OCI-LY3 (cell line): ENCODE measurements at regions not wholly inside any gene's neighbourhood (a gene's known extent, or its start where the extent isn't known, plus 50 kb on each side); places are given as distances from the start of the nearest gene placed in this dataset.

ENCODE experiments used
- H2AFZ ChIP-seq: fragments of 200-600, 300-600 bp; shearing (Covaris generic); 2 replicates; pipeline ENCODE4 v1.6.0; 2014; ENCODE audit warnings: antibody characterized with exemption, low read depth, low read length
- H3K27ac ChIP-seq: fragments of 200-600, 300-600 bp; sonication (generic); 2 replicates; pipeline ENCODE4 v1.5.1; 2014; ENCODE audit warnings: mild to moderate bottlenecking, low read length, moderate library complexity, mixed read lengths
- H3K27me3 ChIP-seq: fragments of 200-600, 300-600 bp; sonication (generic); 2 replicates; pipeline ENCODE4 v1.6.1; 2014; ENCODE audit warnings: low read depth, low read length, mixed read lengths
- H3K36me3 ChIP-seq: fragments of 200-600, 300-600 bp; sonication (generic); replicated peaks from 2 replicates; pipeline ENCODE3; 2014; ENCODE audit warnings: low read depth, low read length, mixed read lengths
- H3K4me1 ChIP-seq: fragments of 300-600, 200-600 bp; sonication (generic); 2 replicates; pipeline ENCODE4 v1.6.1; 2014; ENCODE audit warnings: low read length, mixed read lengths
- H3K4me2 ChIP-seq: fragments of 200-600, 300-600 bp; sonication (generic); 2 replicates; pipeline ENCODE4 v1.6.1; 2014; ENCODE audit warnings: low read length, mixed read lengths
- H3K4me3 ChIP-seq: fragments of 300-600, 200-600 bp; sonication (generic); 2 replicates; pipeline ENCODE4 v1.5.1; 2014; ENCODE audit warnings: antibody characterized with exemption, mild to moderate bottlenecking, low read length, moderate library complexity
- H3K79me2 ChIP-seq: fragments of 300-600, 200-600 bp; shearing (Covaris generic); 2 replicates; pipeline ENCODE4 v1.6.1; 2014; ENCODE audit warnings: mild to moderate bottlenecking, low read length, mixed read lengths
- H3K9ac ChIP-seq: fragments of 300-600, 200-600 bp; shearing (Covaris generic); 2 replicates; pipeline ENCODE4 v1.6.0; 2014; ENCODE audit warnings: mild to moderate bottlenecking, low read length, moderate library complexity
- H3K9me3 ChIP-seq: fragments of 200-600, 300-600 bp; shearing (Covaris generic); 2 replicates; pipeline ENCODE4 v1.6.1; 2014; ENCODE audit warnings: low read length, mixed read lengths; ENCODE audit not compliant: insufficient read depth
- H4K20me1 ChIP-seq: fragments of 200-600, 300-600 bp; sonication (generic); 2 replicates; pipeline ENCODE4 v1.6.1; 2016; ENCODE audit warnings: low read length, mixed read lengths; ENCODE audit not compliant: insufficient read depth
- CTCF ChIP-seq: fragments of 200-600, 300-600 bp; sonication (generic); IDR thresholded peaks from 2 replicates; pipeline ENCODE4 v1.5.1; 2014; ENCODE audit warnings: antibody characterized with exemption, low read length, low read depth
- EZH2phosphoT487 ChIP-seq: fragments of 200-600 bp; shearing (Covaris generic); IDR thresholded peaks from 2 replicates; pipeline ENCODE4 v1.6.1; 2018; ENCODE audit warnings: antibody characterized with exemption, mixed run types, low read depth

DNA sequence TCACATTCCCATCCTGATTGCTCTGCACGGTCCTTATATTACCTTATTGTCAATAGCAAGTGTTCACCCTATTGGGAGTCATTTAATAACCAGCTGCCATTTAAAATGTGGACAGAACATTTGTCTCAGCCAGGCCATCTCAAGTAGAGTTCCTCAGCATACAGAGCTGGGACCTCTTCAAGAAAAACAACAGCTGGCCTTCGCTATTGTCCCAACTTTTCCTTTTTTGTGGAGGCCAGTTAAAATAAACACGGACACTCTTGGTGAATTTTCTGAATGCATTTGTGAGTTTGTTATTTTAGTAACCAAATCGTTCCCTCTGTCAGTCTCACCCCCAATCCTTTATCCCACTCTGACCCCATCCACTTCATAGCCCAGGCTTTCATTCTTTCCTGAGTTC, 395.3 kb upstream of the PITX2 start:
- no peak overlapping the region for H3K4me2 ChIP-seq
- H3K4me1 ChIP-seq: no peaks in the 10 kb centered on the region
- no peaks in the 10 kb centered on the region for H3K36me3 ChIP-seq
- no peak overlapping the region for H3K27ac ChIP-seq
- no peak overlapping the region for H3K4me3 ChIP-seq
- no peaks in the 10 kb centered on the region for H4K20me1 ChIP-seq
- H2AFZ ChIP-seq: no peak overlapping the region
- TF ChIP-seq EZH2phosphoT487 (no peak), CTCF (no peak)
- no peaks in the 10 kb centered on the region for H3K79me2 ChIP-seq
- no peak overlapping the region for H3K9ac ChIP-seq
- no peaks in the 10 kb centered on the region for H3K9me3 ChIP-seq
- H3K27me3 ChIP-seq: no peaks in the 10 kb centered on the region

DNA sequence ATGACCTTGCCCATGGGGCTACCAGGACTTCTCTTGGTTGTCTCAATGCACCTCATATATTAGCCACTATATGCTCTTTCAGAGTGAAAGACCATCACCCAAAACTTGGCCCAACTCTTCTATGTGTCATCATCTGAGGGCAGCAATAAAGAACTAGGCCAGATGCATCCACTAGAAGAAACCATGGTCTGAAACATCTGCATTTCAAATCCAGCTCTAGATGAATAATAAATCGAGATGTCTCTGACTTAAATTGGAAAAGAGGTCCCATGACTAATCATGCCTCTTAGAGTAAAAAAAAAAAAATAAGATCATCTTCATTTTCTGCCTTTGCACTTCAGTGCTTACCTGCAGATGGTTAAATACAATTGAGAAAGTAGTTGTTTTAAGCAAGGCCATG, 397.6 kb upstream of the PITX2 start:
- Histone ChIP-seq H3K4me2 (no peak overlapping the region), H2AFZ (no peak overlapping the region), H4K20me1 (no peaks in the 10 kb centered on the region), H3K4me1 (no peaks in the 10 kb centered on the region), H3K9me3 (no peaks in the 10 kb centered on the region), H3K9ac (no peak overlapping the region), H3K4me3 (no peak overlapping the region), H3K27ac (no peak overlapping the region), H3K36me3 (no peaks in the 10 kb centered on the region), H3K79me2 (no peaks in the 10 kb centered on the region), H3K27me3 (no peaks in the 10 kb centered on the region)
- TF ChIP-seq EZH2phosphoT487 (no peak), CTCF (no peak)

- no peak overlapping the region for H3K9ac ChIP-seq
- no peaks in the 10 kb centered on the region for H4K20me1 ChIP-seq
- no peaks in the 10 kb centered on the region for H3K79me2 ChIP-seq
- no peaks in the 10 kb centered on the region for H3K4me1 ChIP-seq
- no peaks in the 10 kb centered on the region for H3K27me3 ChIP-seq
- H2AFZ ChIP-seq: no peak overlapping the region
- H3K4me3 ChIP-seq: no peak overlapping the region
- H3K9me3 ChIP-seq: no peaks in the 10 kb centered on the region
- no peak overlapping the region for H3K4me2 ChIP-seq
- no peaks in the 10 kb centered on the region for H3K36me3 ChIP-seq
- no peak overlapping the region for H3K27ac ChIP-seq
- TF ChIP-seq EZH2phosphoT487: no peak
- TF ChIP-seq CTCF: no peak
Measured at GRCh38 chr4:111020961-111021360, 398.1 kb upstream of the PITX2 start.

DNA sequence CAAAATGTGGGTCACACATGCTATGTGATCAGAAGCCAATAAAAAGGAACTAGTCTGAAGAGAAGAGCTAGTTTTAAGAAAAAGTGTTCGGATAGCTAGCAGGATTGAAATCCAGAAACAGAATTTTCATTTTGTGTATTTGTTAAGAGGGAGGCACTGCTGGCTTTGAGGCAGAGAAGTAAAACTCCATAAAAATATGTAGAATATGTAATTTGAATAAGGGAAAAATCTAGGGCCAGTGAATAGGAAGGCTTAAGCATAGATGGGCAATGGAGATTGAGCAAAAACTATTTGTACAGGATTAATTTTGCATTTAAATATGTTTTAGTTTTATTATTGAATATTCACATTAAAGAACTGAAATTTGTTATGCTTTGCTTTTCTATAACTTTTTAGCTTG, 399.9 kb upstream of the PITX2 start:
- no peaks in the 10 kb centered on the region for H3K79me2 ChIP-seq
- no peaks in the 10 kb centered on the region for H4K20me1 ChIP-seq
- no peak overlapping the region for H3K4me2 ChIP-seq
- H3K27ac ChIP-seq: no peak overlapping the region
- no peaks in the 10 kb centered on the region for H3K4me1 ChIP-seq
- no peak overlapping the region for H3K4me3 ChIP-seq
- H2AFZ ChIP-seq: no peak overlapping the region
- H3K9ac ChIP-seq: no peak overlapping the region
- H3K27me3 ChIP-seq: no peaks in the 10 kb centered on the region
- TF ChIP-seq CTCF (no peak), EZH2phosphoT487 (no peak)
- no peaks in the 10 kb centered on the region for H3K9me3 ChIP-seq
- H3K36me3 ChIP-seq: no peaks in the 10 kb centered on the region
